Hepatocyte (in vitro differentiated cells): ENCODE measurements at regions not wholly inside any gene's neighbourhood (a gene's known extent, or its start where the extent isn't known, plus 50 kb on each side); places are given as distances from the start of the nearest gene placed in this dataset.

ENCODE experiments used
- DNase-seq: peaks from one replicate; pipeline ENCODE4 v3.0.0-alpha.2; 2016; ENCODE audit warnings: low spot score
- H2AFZ ChIP-seq: fragments of 200-600 bp; sonication (generic); 2 replicates; pipeline ENCODE4 v1.6.0; 2016; ENCODE audit warnings: antibody characterized with exemption, mild to moderate bottlenecking
- H3K27ac ChIP-seq: fragments of 200-600 bp; sonication (generic); 2 replicates; pipeline ENCODE4 v1.5.1; 2016; ENCODE audit warnings: mild to moderate bottlenecking
- H3K27me3 ChIP-seq: fragments of 200-600 bp; sonication (generic); 2 replicates; pipeline ENCODE4 v1.6.1; 2016
- H3K36me3 ChIP-seq: fragments of 200-600 bp; sonication (generic); replicated peaks from 2 replicates; pipeline ENCODE4 v1.5.1; 2016; ENCODE audit warnings: low read depth; ENCODE audit not compliant: insufficient read depth
- H3K4me1 ChIP-seq: fragments of 200-600 bp; sonication (generic); 2 replicates; pipeline ENCODE4 v1.5.1; 2016; ENCODE audit warnings: mild to moderate bottlenecking, moderate library complexity; ENCODE audit not compliant: insufficient read depth
- H3K4me2 ChIP-seq: fragments of 200-600 bp; sonication (generic); 2 replicates; pipeline ENCODE4 v1.6.0; 2016
- H3K4me3 ChIP-seq: fragments of 200-600 bp; sonication (generic); 2 replicates; pipeline ENCODE4 v1.5.1; 2016; ENCODE audit warnings: mild to moderate bottlenecking
- H3K79me2 ChIP-seq: fragments of 200-600 bp; sonication (generic); 2 replicates; pipeline ENCODE4 v1.6.0; 2017; ENCODE audit warnings: mild to moderate bottlenecking
- H3K9me2 ChIP-seq: fragments of 200-600 bp; sonication (generic); replicated peaks from 2 replicates; pipeline ENCODE4 v1.6.0; 2017; ENCODE audit warnings: mild to moderate bottlenecking; ENCODE audit not compliant: insufficient read depth
- H3K9me3 ChIP-seq: fragments of 200-600 bp; sonication (generic); 2 replicates; pipeline ENCODE4 v1.5.1; 2016; ENCODE audit warnings: low read depth, mild to moderate bottlenecking
- H4K20me1 ChIP-seq: fragments of 200-600 bp; sonication (generic); 2 replicates; pipeline ENCODE4 v1.6.0; 2016; ENCODE audit warnings: mild to moderate bottlenecking; ENCODE audit not compliant: insufficient read depth, poor library complexity, severe bottlenecking
- EZH2 ChIP-seq: fragments of 200-600 bp; sonication (generic); IDR thresholded peaks from 2 replicates; pipeline ENCODE4 v1.6.1; 2016; ENCODE audit warnings: antibody characterized with exemption, mild to moderate bottlenecking, borderline replicate concordance
- EZH2phosphoT487 ChIP-seq: fragments of 200-600 bp; sonication (generic); IDR thresholded peaks from one replicate; pipeline ENCODE4 v1.6.1; 2018; ENCODE audit warnings: antibody characterized with exemption, mild to moderate bottlenecking, low read depth, moderate library complexity; ENCODE audit not compliant: unreplicated experiment, severe bottlenecking
- WGBS: methylation state at CpG from one replicate; pipeline ENCODE4 v1.1.6; 2016; ENCODE audit warnings: low lambda C conversion rate; ENCODE audit errors: missing lambda C conversion rate; 5-methylcytosine and 5-hydroxymethylcytosine counted together
- TF ChIP-seq, protein P1 (sequence below): fragments of 200-600 bp; sonication (generic); IDR thresholded peaks from 2 replicates; pipeline ENCODE4 v1.5.1; 2016; ENCODE audit warnings: antibody characterized with exemption, mild to moderate bottlenecking; ENCODE audit not compliant: poor library complexity

DNA sequence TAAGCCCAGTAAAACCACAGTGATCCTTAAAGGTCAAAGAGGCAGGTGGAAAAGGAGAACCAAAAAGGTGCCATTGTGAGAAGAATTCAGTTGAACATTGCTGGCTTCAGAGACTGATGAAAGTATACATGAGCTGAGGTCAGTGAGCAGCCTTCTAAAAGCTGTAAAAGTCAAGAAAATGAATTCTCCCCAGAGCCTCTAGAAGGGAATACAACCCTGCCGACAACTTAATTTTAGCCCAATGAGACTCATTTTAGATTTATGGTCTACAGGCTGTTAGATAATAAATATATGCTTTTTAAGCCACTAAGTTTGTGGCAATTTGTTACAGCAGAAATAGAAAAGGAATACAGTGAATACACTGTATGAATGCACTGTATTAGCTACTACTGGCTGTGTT lies 911.4 kb downstream of the TRIB2 start:
- H4K20me1 ChIP-seq, result no peaks in the 10 kb centered on the region
- no peak overlapping the region for H3K4me2 ChIP-seq
- no peak overlapping the region for H3K27ac ChIP-seq
- TF ChIP-seq EZH2, result no peak
- TF ChIP-seq, protein P1, sequence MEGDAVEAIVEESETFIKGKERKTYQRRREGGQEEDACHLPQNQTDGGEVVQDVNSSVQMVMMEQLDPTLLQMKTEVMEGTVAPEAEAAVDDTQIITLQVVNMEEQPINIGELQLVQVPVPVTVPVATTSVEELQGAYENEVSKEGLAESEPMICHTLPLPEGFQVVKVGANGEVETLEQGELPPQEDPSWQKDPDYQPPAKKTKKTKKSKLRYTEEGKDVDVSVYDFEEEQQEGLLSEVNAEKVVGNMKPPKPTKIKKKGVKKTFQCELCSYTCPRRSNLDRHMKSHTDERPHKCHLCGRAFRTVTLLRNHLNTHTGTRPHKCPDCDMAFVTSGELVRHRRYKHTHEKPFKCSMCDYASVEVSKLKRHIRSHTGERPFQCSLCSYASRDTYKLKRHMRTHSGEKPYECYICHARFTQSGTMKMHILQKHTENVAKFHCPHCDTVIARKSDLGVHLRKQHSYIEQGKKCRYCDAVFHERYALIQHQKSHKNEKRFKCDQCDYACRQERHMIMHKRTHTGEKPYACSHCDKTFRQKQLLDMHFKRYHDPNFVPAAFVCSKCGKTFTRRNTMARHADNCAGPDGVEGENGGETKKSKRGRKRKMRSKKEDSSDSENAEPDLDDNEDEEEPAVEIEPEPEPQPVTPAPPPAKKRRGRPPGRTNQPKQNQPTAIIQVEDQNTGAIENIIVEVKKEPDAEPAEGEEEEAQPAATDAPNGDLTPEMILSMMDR, result no peak
- no peak for TF ChIP-seq EZH2phosphoT487
- H3K27me3 ChIP-seq, result no peaks in the 10 kb centered on the region
- DNase-seq, result no peak
- no peaks in the 10 kb centered on the region for H3K9me2 ChIP-seq
- H3K36me3 ChIP-seq, result no peaks in the 10 kb centered on the region
- no peak overlapping the region for H2AFZ ChIP-seq
- H3K4me3 ChIP-seq, result no peak overlapping the region
- H3K79me2 ChIP-seq, result no peaks in the 10 kb centered on the region
- no peaks in the 10 kb centered on the region for H3K9me3 ChIP-seq
- H3K4me1 ChIP-seq, result no peaks in the 10 kb centered on the region
- WGBS, result 97% methylated on average over 1 of the region's 1 CpG

DNA sequence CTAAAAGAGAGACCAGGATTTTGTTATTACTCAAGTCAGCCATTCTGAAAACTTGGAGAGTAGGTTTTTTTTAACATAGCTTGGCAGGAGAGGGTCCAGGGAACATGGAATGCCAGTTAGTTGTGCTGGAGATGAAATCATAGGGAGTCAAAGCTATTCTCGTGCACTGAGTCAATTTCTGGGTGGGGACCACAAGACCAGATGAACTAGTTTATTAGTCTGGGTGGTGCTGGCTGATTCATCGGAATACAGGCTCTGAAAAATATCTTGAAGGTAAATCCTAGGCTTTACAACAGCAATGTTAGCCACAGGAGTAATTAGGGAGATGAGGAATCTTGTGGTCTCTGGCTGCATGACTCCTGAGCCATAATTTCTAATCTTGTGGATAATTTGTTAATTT lies 921.4 kb downstream of the TRIB2 start:
- Histone ChIP-seq H3K9me2 (no peaks in the 10 kb centered on the region), H3K36me3 (no peaks in the 10 kb centered on the region), H3K4me3 (no peak overlapping the region), H3K27me3 (no peaks in the 10 kb centered on the region), H4K20me1 (no peaks in the 10 kb centered on the region), H3K4me1 (no peaks in the 10 kb centered on the region), H3K79me2 (no peaks in the 10 kb centered on the region), H3K4me2 (no peak overlapping the region), H2AFZ (no peak overlapping the region), H3K27ac (no peak overlapping the region), H3K9me3 (no peaks in the 10 kb centered on the region)
- WGBS, result 55% methylated on average over 2 of the region's 2 CpGs
- TF ChIP-seq EZH2 (no peak), EZH2phosphoT487 (no peak)
- no peak for DNase-seq

DNA sequence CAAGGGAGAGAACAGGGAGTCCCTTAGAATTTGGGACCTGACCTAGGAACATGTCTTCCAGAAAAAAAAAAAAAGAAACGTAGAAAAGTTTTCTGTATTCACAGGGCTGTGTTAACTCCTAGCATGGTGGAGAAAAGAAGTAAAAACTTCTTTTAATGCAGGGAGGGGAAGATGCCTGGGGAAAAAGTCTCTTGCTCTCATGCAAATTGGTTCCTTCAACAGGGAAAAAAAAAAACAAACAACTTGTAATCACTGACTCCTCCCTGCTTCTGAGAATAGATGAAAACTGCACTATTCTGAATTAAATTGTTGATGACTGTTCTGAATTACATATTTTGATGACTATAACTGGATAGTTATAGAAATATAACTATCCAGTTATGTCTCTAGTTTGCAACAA lies 933.2 kb downstream of the TRIB2 start:
- no peaks in the 10 kb centered on the region for H3K9me3 ChIP-seq
- no peak overlapping the region for H2AFZ ChIP-seq
- TF ChIP-seq EZH2 (no peak), EZH2phosphoT487 (no peak)
- TF ChIP-seq, protein P1, result no peak
- no peaks in the 10 kb centered on the region for H3K79me2 ChIP-seq
- no peaks in the 10 kb centered on the region for H3K4me1 ChIP-seq
- no peak overlapping the region for H3K4me2 ChIP-seq
- no peak overlapping the region for H3K4me3 ChIP-seq
- no peak for DNase-seq
- H3K36me3 ChIP-seq, result no peaks in the 10 kb centered on the region
- no peaks in the 10 kb centered on the region for H3K9me2 ChIP-seq
- no peak overlapping the region for H3K27ac ChIP-seq
- no peaks in the 10 kb centered on the region for H4K20me1 ChIP-seq
- WGBS, result 73% methylated on average over 1 of the region's 1 CpG
- no peaks in the 10 kb centered on the region for H3K27me3 ChIP-seq

DNA sequence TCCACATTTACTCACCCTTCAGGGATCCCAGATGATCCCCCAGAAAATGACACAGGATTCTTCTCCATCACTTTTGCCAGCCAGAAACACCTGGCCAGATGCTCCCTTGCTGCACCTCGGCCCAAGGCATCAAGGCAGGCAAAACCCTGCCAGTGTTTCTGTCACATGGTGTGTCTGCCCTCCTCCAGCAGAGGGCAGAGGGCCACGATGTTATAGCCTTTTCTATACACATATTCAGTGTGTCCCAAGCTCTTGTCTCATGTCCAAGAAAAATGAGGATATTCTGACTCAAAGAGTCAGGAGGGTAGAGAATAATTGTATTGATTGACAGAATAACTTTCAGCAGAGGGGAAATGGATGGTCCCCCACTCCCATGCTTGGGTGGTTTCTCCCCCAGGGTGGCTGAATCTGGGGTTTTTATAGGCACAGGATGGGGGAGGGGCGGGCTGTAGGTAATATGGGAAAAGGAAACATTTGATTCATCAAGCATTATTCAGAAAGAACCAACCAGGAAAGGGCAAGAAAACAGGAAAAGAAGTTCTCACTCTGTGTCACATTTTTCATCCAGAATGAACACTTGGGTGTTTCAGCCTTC lies 933.9 kb downstream of the TRIB2 start:
- Histone ChIP-seq H3K4me1 (no peaks in the 10 kb centered on the region), H3K27me3 (no peaks in the 10 kb centered on the region), H3K36me3 (no peaks in the 10 kb centered on the region), H3K4me2 (no peak overlapping the region), H4K20me1 (no peaks in the 10 kb centered on the region), H3K79me2 (no peaks in the 10 kb centered on the region), H3K9me3 (no peaks in the 10 kb centered on the region), H2AFZ (no peak overlapping the region), H3K9me2 (no peaks in the 10 kb centered on the region), H3K27ac (no peak overlapping the region), H3K4me3 (no peak overlapping the region)
- DNase-seq, result peak; percentile 25
- 52% methylated on average over 3 of the region's 3 CpGs for WGBS
- TF ChIP-seq EZH2 (no peak), EZH2phosphoT487 (no peak)
- TF ChIP-seq, protein P1, result peak; percentile 13
